Mucosa of stomach (tissue), 1 donor: ENCODE measurements at regions not wholly inside any gene's neighbourhood (a gene's known extent, or its start where the extent isn't known, plus 50 kb on each side); places are given as distances from the start of the nearest gene placed in this dataset.
"Not testable (repeated sequence)": the region's sequence is repeated elsewhere in the genome, so short reads cannot be mapped to it uniquely, and the experiment has no call there.

Experiments used
- H3K27me3 ChIP-seq: one replicate; pipeline ENCODE4 v1.7.0; 2013; ENCODE audit warnings: mild to moderate bottlenecking, low read length; ENCODE audit not compliant: control insufficient read depth, insufficient read depth
- H3K36me3 ChIP-seq: one replicate; pipeline ENCODE4 v1.7.0; 2013; ENCODE audit warnings: low read length; ENCODE audit not compliant: control insufficient read depth, insufficient read depth
- H3K4me1 ChIP-seq: one replicate; pipeline ENCODE4 v1.7.0; 2013; ENCODE audit warnings: mild to moderate bottlenecking, low read length; ENCODE audit not compliant: control insufficient read depth, insufficient read depth
- H3K4me3 ChIP-seq: one replicate; pipeline ENCODE4 v1.7.0; 2013; ENCODE audit warnings: low read length
- H3K9ac ChIP-seq: one replicate; pipeline ENCODE4 v1.7.0; 2013; ENCODE audit warnings: mild to moderate bottlenecking, low read length, moderate library complexity
- H3K9me3 ChIP-seq: one replicate; pipeline ENCODE4 v1.7.0; 2013; ENCODE audit warnings: mild to moderate bottlenecking, low read length, moderate library complexity; ENCODE audit not compliant: control insufficient read depth
- donor health status: Pancreatic carcinoma.

DNA sequence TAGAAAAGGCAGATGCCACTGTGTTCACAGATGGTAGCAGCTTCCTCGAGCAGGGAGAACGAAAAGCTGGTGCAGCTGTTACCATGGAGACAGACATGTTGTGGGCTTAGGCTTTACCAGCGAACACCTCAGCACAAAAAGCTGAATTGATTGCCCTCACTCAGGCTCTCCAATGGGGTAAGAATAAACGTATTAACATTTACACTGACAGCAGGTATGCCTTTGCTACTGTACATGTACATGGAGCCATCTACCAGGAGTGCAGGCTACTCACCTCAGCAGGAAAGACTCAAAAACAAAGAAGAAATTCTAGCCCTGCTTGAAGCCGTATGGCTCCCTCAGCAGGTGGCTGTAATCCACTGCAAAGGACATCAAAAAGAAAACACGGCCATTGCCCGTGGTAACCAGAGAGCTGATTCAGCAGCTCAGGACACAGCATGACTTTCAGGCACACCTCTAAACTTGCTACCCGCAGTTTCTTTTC, 197.7 kb downstream of the ZNF737 start:
- Histone ChIP-seq H3K27me3 (no peaks in the 10 kb centered on the region), H3K9me3 (no peaks in the 10 kb centered on the region), H3K36me3 (no peaks in the 10 kb centered on the region), H3K4me3 (no peak overlapping the region), H3K4me1 (no peaks in the 10 kb centered on the region), H3K9ac (no peak overlapping the region)

DNA sequence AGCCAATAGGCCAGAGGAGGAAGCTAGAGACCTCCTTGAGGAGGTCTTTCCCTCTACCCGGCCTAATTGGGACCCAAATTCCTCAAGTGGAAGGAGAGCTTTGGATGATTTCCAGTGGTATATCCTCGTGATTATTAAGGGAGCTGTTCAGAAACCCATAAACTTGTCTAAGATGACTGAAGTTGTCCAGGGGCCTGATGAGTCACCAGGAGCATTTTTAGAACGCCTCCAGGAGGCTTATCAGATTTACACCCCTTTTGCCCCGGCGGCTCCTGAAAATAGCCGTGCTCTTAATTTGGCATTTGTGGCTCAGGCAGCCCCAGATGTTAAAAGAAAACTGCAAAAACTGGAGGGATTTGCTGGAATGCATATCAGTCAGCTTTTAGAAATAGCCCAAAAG, 198.1 kb downstream of the ZNF486 start:
- no peaks in the 10 kb centered on the region for H3K4me1 ChIP-seq
- no peaks in the 10 kb centered on the region for H3K27me3 ChIP-seq
- H3K9me3 ChIP-seq, result no peaks in the 10 kb centered on the region
- H3K4me3 ChIP-seq, result no peak overlapping the region
- no peaks in the 10 kb centered on the region for H3K36me3 ChIP-seq
- H3K9ac ChIP-seq, result no peak overlapping the region

DNA sequence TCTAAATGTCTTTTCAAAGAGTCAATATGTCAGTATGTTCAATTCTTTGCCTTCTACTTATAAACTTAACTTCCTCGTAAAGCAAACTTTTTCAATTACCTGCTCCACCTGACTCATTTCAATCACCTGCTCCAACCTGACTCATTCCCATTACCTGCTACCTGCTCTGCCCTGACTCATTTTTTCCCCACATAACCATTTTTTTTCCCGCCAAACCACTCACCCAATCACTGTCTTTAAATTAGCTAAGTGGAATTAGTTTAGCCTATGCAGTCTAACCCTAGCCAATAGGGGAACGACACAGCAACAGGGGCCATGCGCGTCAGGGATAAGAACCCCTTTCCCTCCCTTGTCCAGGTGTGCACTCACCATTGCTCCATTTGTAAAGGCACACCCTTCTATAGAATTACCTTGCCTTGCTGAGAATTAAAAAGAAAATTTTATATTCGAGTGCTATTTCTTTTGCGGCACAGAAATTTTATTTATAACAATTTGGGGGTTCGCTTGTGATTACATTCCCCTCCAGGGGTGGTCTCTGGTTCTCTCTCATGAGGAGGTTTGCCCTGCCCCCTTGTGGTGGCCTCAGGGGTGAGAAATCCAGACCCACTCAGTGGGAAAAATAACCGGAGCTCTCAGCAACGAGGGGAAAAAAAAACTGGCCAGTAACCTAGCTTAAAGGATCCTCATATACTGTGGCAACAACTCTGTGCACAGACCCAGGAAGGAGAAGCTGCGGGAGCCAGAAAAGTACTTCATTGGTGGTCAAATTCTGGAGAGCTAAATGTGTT, 193.1 kb downstream of the ZNF486 start:
- H3K9ac ChIP-seq, result no peak overlapping the region
- H3K4me1 ChIP-seq, result no peaks in the 10 kb centered on the region
- H3K9me3 ChIP-seq, result no peaks in the 10 kb centered on the region
- no peaks in the 10 kb centered on the region for H3K36me3 ChIP-seq
- H3K4me3 ChIP-seq, result no peak overlapping the region
- H3K27me3 ChIP-seq, result no peaks in the 10 kb centered on the region

DNA sequence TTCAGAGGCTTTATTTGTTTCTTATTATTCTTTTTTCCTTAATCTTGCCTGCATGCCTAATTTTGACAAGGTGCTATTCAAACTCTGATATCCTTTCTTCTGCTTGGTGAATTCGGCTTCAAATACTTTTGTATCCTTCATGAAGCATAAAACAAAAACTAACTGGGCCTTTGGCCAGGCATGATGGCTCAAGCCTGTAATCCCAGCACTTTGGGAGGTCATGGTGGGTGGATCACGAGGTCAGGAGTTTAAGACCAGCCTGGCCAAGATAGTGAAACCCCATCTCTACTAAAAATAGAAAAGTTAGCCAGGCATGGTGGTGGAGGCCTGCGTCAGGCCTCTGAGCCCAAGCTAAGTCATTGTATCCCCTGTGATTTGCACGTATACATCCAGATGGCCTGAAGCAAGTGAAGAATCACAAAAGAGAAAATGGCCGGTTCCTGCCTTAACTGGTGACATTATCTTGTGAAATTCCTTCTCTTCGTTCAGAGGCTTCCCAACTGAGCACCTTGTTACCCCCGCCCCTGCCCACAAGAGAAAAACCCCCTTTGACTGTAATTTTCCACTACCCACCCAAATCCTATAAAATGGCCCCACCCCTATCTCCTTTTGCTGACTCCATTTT, 191.9 kb downstream of the ZNF486 start:
- H3K27me3 ChIP-seq, H3K9ac ChIP-seq, H3K9me3 ChIP-seq, H3K4me3 ChIP-seq, H3K4me1 ChIP-seq, H3K36me3 ChIP-seq: not testable (repeated sequence)

DNA sequence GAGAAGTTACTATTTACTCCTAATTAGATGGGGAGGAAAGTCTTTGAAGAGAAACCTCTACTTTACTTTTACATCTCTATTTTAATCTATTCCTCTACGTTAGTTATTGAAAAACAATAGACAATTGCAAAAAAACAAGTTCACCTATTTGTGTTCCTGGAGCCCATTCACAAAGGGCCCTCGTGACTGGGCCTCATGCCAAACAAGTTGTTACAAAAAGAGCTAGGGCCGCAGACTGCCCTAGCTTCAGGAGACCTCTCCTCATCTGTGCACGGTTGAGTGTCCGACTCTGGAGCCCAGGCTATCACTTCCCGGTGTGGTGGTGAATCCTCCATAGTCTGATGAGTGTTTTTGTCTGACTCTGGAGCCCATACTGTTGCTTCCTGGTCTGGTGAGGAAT, 190.9 kb downstream of the ZNF486 start:
- no peaks in the 10 kb centered on the region for H3K27me3 ChIP-seq
- H3K36me3 ChIP-seq, result no peaks in the 10 kb centered on the region
- no peak overlapping the region for H3K4me3 ChIP-seq
- H3K9me3 ChIP-seq, result no peaks in the 10 kb centered on the region
- H3K4me1 ChIP-seq, result no peaks in the 10 kb centered on the region
- no peak overlapping the region for H3K9ac ChIP-seq

DNA sequence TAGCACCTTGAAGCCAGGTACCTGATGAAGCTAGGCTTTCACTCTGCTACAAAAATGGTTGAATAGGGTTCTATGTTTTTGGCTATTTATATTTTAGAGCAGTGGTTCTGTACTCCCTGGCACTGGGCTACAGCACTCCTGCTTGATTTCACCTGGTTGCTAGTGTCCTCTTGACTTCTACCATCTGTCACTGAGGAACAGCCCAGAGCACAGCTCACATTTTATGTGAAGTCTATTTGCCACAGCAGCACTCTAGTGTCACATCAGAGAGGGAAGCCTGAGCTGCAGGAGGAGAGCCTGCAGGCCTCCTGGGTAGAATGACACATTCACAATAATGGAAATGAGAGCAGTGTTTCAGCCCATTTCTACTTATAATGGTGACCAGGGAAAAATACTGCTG, 184.2 kb downstream of the ZNF486 start:
- H3K36me3 ChIP-seq, result no peaks in the 10 kb centered on the region
- H3K4me1 ChIP-seq, result no peaks in the 10 kb centered on the region
- no peaks in the 10 kb centered on the region for H3K9me3 ChIP-seq
- no peak overlapping the region for H3K4me3 ChIP-seq
- no peak overlapping the region for H3K9ac ChIP-seq
- H3K27me3 ChIP-seq, result no peaks in the 10 kb centered on the region

DNA sequence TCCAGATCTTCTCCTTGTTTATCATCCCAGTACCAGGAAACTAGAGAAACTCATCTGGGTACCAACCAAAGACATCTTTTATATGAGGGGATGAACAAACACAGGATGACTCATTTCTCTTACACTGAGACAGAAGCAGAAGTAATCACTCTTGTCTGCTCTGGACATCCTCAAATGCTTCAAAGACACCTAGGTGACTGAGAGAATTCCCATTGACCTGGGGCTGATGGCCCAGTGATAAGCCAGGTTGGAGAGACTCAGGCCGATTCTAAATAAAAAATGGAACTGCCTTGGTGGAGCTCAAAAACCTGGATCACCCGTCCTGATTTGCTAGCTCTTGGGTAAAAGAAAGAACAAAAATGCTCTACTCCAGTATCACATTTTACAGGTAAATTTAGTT, 182.2 kb downstream of the ZNF486 start:
- Histone ChIP-seq H3K27me3 (no peaks in the 10 kb centered on the region), H3K4me3 (no peak overlapping the region), H3K9ac (no peak overlapping the region), H3K36me3 (no peaks in the 10 kb centered on the region), H3K9me3 (no peaks in the 10 kb centered on the region), H3K4me1 (no peaks in the 10 kb centered on the region)

DNA sequence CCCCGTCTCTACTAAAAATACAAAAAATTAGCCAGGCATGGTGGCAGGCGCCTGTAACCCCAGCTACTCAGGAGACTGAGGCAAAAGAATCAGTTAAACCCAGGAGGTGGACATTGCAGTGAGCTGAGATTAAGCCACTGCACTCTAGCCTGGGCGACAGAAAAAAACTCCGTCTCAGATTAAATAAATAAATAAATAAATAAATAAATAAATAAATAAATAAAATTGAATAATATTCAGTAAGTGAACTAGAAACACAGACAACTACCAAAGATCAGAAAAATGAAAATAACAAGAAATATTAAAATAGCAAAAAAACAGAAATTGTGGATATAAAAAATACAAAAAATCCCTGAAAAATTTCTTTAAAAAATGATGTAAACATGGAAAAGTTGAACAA, 172.4 kb downstream of the ZNF486 start:
- Histone ChIP-seq H3K36me3 (no peaks in the 10 kb centered on the region), H3K4me3 (no peak overlapping the region), H3K9ac (no peak overlapping the region)

DNA sequence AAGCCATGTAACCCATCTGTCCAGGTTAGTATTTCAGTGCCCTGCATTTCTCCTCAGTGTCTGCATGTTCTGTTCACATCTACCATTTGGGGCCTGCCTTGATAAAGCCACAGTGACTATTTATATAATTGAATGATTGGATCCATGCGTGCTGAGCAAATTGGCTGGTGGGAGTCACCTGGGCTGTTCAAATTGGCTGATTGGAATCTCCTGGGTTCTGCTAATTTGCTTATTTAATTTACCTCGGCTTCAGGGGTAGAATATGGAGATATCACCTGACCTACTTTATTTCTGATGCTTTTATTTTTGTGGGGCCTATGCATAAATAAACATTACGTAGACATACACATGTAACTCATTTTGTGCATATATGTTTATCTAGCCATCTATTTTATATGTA, 167.7 kb downstream of the ZNF486 start:
- Histone ChIP-seq H3K4me1 (no peaks in the 10 kb centered on the region), H3K27me3 (no peaks in the 10 kb centered on the region), H3K9ac (no peak overlapping the region), H3K36me3 (no peaks in the 10 kb centered on the region), H3K9me3 (no peaks in the 10 kb centered on the region), H3K4me3 (no peak overlapping the region)

More for the DNA sequence above, 172.4 kb downstream of the ZNF486 start:
- Histone ChIP-seq H3K9me3 (no peaks in the 10 kb centered on the region), H3K27me3 (no peaks in the 10 kb centered on the region), H3K4me1 (no peaks in the 10 kb centered on the region)

DNA sequence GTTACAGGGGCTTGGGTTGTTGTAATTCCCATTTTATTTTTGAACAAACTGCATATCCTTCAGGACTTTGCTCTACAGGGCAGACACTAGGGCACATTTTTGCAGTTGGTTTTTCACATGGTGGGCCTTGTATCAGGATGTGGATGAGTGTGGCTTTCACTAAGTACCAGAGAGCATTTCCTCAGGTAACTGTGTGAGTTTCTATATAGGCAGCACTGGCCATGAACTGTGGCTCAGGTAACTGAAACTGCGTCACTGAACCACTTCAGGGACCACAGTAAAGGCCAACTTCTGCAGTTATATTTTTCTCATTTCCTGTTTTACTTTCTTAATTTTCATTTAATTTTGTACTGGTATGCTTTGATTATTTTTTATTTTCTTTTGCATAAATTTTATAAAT, 166.5 kb downstream of the ZNF486 start:
- Histone ChIP-seq H3K4me1 (no peaks in the 10 kb centered on the region), H3K36me3 (no peaks in the 10 kb centered on the region), H3K4me3 (no peak overlapping the region), H3K27me3 (no peaks in the 10 kb centered on the region), H3K9me3 (no peaks in the 10 kb centered on the region), H3K9ac (no peak overlapping the region)

DNA sequence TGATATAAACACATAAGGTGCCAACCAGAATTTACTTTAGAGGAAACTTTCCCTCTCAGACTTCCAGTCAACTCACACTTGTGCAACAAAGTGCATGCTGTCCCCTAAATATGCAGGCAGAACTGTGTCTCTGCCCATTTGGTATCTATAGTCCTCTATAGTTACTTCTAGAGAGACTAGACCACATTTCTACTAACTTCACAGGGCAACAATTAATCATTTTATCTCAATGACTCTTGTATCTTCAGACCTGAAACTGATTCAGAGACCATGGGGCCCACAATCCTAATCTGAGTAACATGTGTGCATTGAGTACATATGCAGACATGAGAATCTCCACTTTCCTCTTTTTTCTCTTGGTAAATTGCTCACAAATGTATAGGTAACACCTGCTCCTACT, 158.1 kb downstream of the ZNF486 start:
- H3K9ac ChIP-seq, result no peak overlapping the region
- H3K27me3 ChIP-seq, result no peaks in the 10 kb centered on the region
- H3K9me3 ChIP-seq, result no peaks in the 10 kb centered on the region
- peaks cover 6% of the 10 kb centered on the region for H3K4me1 ChIP-seq
- H3K36me3 ChIP-seq, result no peaks in the 10 kb centered on the region
- no peak overlapping the region for H3K4me3 ChIP-seq

DNA sequence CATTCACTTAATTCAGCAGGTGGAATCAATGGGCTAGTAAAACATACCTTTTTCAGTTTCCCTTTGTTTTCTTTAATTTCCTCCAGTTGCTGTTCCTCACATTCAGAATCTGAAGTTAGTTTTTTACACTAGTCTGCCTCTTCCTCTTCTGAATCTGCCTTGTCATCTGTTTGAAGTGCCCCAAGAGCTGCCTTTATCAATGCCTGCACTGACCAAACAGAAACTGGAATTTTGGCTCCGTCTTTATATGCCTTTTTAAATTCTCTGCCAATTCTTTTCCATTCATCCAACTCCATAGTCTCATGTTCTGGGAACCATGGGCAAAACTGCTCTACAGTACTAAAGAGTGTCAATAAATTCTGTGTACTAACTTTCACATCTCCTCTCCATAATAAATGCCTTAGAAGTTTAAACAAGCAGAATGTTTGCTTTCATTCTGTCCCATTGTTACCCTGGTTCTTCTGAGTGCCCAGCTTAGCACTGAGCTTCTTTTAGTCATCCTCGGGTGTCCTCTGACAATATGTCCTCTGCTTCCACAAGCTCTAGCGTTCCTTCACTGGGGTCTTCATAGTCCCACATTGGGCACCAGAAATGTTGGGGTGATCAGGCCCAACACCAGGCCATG, 154.2 kb downstream of the ZNF486 start:
- H3K36me3 ChIP-seq, result no peaks in the 10 kb centered on the region
- H3K4me3 ChIP-seq, result no peak overlapping the region
- peaks cover 10% of the 10 kb centered on the region for H3K4me1 ChIP-seq
- H3K27me3 ChIP-seq, result no peaks in the 10 kb centered on the region
- H3K9me3 ChIP-seq, result no peaks in the 10 kb centered on the region
- H3K9ac ChIP-seq, result no peak overlapping the region
